HG02885 (cell line): ENCODE measurements at regions not wholly inside any gene's neighbourhood (a gene's known extent, or its start where the extent isn't known, plus 50 kb on each side); places are given as distances from the start of the nearest gene placed in this dataset.
"Not testable (repeated sequence)": the region's sequence is repeated elsewhere in the genome, so short reads cannot be mapped to it uniquely, and the experiment has no call there.

Experiments
- ATAC-seq: cut with Tn5 transposase; IDR thresholded peaks from one replicate; pipeline ENCODE4 v1.9.1; 2021; ENCODE audit warnings: mild to moderate bottlenecking; ENCODE audit not compliant: unreplicated experiment, poor library complexity

GRCh38 chr3:59374091-59374817, 324.4 kb upstream of the CFAP20DC start:
- ATAC-seq = peak; percentile 18

- ATAC-seq = no peak
Measured at GRCh38 chr3:59372346-59372745, 322.5 kb upstream of the CFAP20DC start.

- ATAC-seq = no peak
Measured at GRCh38 chr3:59368900-59369675, 319.3 kb upstream of the CFAP20DC start.

GRCh38 chr3:59367150-59367549, 317.3 kb upstream of the CFAP20DC start:
- ATAC-seq = no peak

- no peak for ATAC-seq
Measured at GRCh38 chr3:59366218-59366617, 316.4 kb upstream of the CFAP20DC start.

- ATAC-seq = no peak
Measured at GRCh38 chr3:59364496-59364895, 314.7 kb upstream of the CFAP20DC start.

- not testable (repeated sequence) for ATAC-seq
Measured at GRCh38 chr3:59360312-59360711, 310.5 kb upstream of the CFAP20DC start.

GRCh38 chr3:59341459-59341858, 291.6 kb upstream of the CFAP20DC start:
- ATAC-seq = no peak

- peak; percentile 60 for ATAC-seq
Measured at GRCh38 chr3:59339818-59340217, 290.0 kb upstream of the CFAP20DC start.

- ATAC-seq = no peak
Measured at GRCh38 chr3:59338934-59339333, 289.1 kb upstream of the CFAP20DC start.

GRCh38 chr3:59335338-59335737, 285.5 kb upstream of the CFAP20DC start:
- no peak for ATAC-seq

- no peak for ATAC-seq
Measured at GRCh38 chr3:59334585-59334984, 284.8 kb upstream of the CFAP20DC start.

- no peak for ATAC-seq
Measured at GRCh38 chr3:59327376-59327808, 277.6 kb upstream of the CFAP20DC start.

- ATAC-seq = no peak
Measured at GRCh38 chr3:59326246-59327024, 276.6 kb upstream of the CFAP20DC start.

GRCh38 chr3:59321881-59322540, 272.2 kb upstream of the CFAP20DC start:
- no peak for ATAC-seq

- no peak for ATAC-seq
Measured at GRCh38 chr3:59320080-59320479, 270.3 kb upstream of the CFAP20DC start.

GRCh38 chr3:59319442-59319841, 269.6 kb upstream of the CFAP20DC start:
- ATAC-seq = no peak

GRCh38 chr3:59318881-59319280, 269.1 kb upstream of the CFAP20DC start:
- no peak for ATAC-seq

- ATAC-seq = no peak
Measured at GRCh38 chr3:59317386-59317785, 267.6 kb upstream of the CFAP20DC start.

- ATAC-seq = no peak
Measured at GRCh38 chr3:59316688-59317275, 267.0 kb upstream of the CFAP20DC start.
